ENCODE measurements at regions not wholly inside any gene's neighbourhood (a gene's known extent, or its start where the extent isn't known, plus 50 kb on each side); places are given as distances from the start of the nearest gene placed in this dataset.

DNA sequence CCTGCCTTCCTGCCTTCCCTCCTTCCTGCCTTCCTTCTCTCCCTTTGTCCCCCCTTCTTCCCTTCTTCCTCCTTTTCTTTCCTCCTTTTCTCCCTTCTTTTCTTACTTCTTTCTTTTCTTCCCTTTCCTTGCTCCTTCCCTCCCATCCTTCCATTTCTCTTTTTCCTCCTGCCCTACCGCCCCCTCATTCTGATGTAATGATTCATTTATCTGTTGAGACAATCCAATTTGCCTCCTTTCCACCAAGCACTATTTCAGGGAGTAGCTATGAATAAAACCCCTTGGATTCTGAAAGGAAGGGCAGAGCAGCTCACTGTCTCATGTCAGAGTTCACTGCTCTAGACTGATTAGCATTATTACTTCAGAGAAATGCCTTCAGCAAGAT, 462.6 kb downstream of the PDCD6IP start:
- POLR2A ChIA-PET = no interaction called here
- Mint-ChIP-seq H3K27me3 (peaks cover 7% of the 10 kb centered on the region), H3K9me3 (no peaks in the 10 kb centered on the region), H3K27ac (no peak overlapping the region), H3K4me1 (ENCODE audit: low read depth) (no peaks in the 10 kb centered on the region), H3K36me3 (no peaks in the 10 kb centered on the region), H3K4me3 (no peak overlapping the region)
- intact Hi-C loops (cut with micrococcal nuclease) = no loop called here
- no peak for DNase-seq
- CTCF ChIA-PET = interaction anchor here (1.0 to 1.8 kb wide), 5 partner anchors 9 to 423 kb away, joined by 3 to 6 read pairs (median 6); no protein-coding TSS in a partner anchor

- H3K27me3 Mint-ChIP-seq = peaks cover 5% of the 10 kb centered on the region
- H3K27ac Mint-ChIP-seq = no peak overlapping the region
- no peaks in the 10 kb centered on the region for H3K9me3 Mint-ChIP-seq
- intact Hi-C loops (cut with micrococcal nuclease) = no loop called here
- no peaks in the 10 kb centered on the region for H3K36me3 Mint-ChIP-seq
- POLR2A ChIA-PET = no interaction called here
- CTCF ChIA-PET = no interaction called here
- no peaks in the 10 kb centered on the region for H3K4me1 Mint-ChIP-seq (ENCODE audit: low read depth)
- DNase-seq = no peak
- no peak overlapping the region for H3K4me3 Mint-ChIP-seq
Measured at GRCh38 chr3:34263101-34263621, 464.7 kb downstream of the PDCD6IP start.

GRCh38 chr3:34264337-34265041, 466.1 kb downstream of the PDCD6IP start:
- Mint-ChIP-seq H3K4me1 (ENCODE audit: low read depth) (no peaks in the 10 kb centered on the region), H3K27me3 (peaks cover 5% of the 10 kb centered on the region), H3K4me3 (no peak overlapping the region), H3K9me3 (no peaks in the 10 kb centered on the region), H3K36me3 (no peaks in the 10 kb centered on the region), H3K27ac (no peak overlapping the region)
- CTCF ChIA-PET = interaction anchor here (1.1 to 1.8 kb wide), 3 partner anchors 13 to 381 kb away, joined by 3 to 4 read pairs (median 3); no protein-coding TSS in a partner anchor
- intact Hi-C loops (cut with micrococcal nuclease) = no loop called here
- POLR2A ChIA-PET = no interaction called here
- no peak for DNase-seq

DNA sequence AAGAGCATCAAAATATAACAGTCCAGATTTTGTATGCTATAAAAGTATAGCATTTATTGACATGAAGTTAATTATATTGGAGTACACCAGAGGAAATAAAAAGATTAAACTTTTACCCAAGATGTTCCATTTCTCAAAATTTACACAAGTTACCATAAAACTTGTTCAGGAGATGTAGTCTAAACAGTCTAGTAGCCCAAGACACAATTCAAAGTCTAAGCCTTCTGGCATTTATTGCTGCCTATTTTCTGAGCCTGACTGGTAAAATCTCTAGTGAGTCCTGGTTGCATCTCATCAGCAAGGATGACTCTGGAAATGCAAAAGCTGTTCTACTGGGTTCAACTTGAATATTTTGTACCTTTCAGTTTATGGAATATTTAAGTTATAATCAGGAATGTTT, 468.7 kb downstream of the PDCD6IP start:
- no peak for DNase-seq
- Mint-ChIP-seq H3K9me3 (no peaks in the 10 kb centered on the region), H3K4me3 (no peak overlapping the region), H3K4me1 (ENCODE audit: low read depth) (no peaks in the 10 kb centered on the region), H3K27ac (no peak overlapping the region), H3K27me3 (peaks cover 7% of the 10 kb centered on the region), H3K36me3 (no peaks in the 10 kb centered on the region)
- intact Hi-C loops (cut with micrococcal nuclease) = no loop called here
- CTCF ChIA-PET = no interaction called here
- POLR2A ChIA-PET = no interaction called here

DNA sequence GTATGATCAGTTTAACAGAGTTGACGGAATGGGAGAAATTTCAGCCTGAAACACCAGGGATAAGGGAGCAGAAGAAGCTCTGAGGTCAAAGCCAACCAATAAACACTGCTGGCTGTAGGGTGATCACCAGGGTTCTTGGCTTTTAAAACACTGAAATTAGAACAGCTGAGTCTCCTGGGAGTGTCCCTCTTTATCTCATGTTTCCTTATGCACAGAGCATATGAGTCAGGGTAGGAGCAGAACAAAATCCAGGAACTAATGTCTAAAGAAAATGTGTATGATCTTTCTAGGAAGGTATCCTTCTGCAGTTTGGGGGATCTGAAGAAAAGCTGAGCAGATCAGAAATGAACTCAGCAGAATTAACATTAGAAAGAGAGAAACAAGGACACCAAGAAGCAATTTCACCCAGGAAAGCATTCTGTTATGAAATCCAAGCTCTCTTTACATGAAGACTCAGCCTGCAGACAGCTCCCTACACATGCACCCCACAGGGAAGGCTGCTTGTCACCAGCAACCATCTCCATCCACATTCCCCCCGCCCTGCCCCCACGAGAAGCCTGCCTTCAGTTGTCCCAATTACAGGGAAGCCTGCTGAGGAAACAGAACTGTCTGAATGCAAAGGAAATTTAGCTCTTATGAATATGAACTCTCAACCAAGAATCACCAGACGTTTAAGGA, 469.7 kb downstream of the PDCD6IP start:
- peaks cover 7% of the 10 kb centered on the region for H3K27me3 Mint-ChIP-seq
- H3K4me3 Mint-ChIP-seq = no peak overlapping the region
- no peaks in the 10 kb centered on the region for H3K36me3 Mint-ChIP-seq
- ChIA-PET POLR2A (interaction anchor here (0.6 kb wide), 1 partner anchor 756 kb away, joined by 4 read pairs; no protein-coding TSS in a partner anchor), CTCF (no interaction called here)
- intact Hi-C loops (cut with micrococcal nuclease) = no loop called here
- no peak for DNase-seq
- no peak overlapping the region for H3K27ac Mint-ChIP-seq
- no peaks in the 10 kb centered on the region for H3K9me3 Mint-ChIP-seq
- H3K4me1 Mint-ChIP-seq (ENCODE audit: low read depth) = no peaks in the 10 kb centered on the region

- Mint-ChIP-seq H3K36me3 (no peaks in the 10 kb centered on the region), H3K9me3 (no peaks in the 10 kb centered on the region), H3K4me3 (no peak overlapping the region), H3K27ac (no peak overlapping the region), H3K27me3 (peaks cover 2% of the 10 kb centered on the region), H3K4me1 (ENCODE audit: low read depth) (no peaks in the 10 kb centered on the region)
- CTCF ChIA-PET = no interaction called here
- intact Hi-C loops (cut with micrococcal nuclease) = no loop called here
- no peak for DNase-seq
- POLR2A ChIA-PET = no interaction called here
Measured at GRCh38 chr3:34275811-34276210, 477.4 kb downstream of the PDCD6IP start.

DNA sequence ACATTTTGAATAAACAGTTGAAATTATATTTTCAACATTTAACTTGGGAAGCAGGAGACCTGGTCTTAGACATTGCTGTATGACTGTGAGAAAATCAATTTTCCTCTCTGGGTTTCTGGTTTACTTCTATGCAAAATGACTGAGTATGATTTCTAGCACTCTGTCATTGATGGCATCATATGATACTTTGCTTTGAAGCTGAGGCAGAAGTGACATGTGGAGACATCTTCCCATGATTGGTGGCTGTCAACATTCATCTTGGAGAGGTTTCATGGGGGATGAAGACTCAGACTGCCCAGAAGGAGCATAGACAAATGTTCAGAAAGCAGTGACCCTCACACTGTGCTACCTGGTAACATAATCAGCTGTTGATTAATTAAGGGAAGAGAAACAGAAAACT, 477.9 kb downstream of the PDCD6IP start:
- DNase-seq = no peak
- ChIA-PET POLR2A (no interaction called here), CTCF (interaction anchor here (1.0 kb wide), 1 partner anchor 16 kb away, joined by 3 read pairs; no protein-coding TSS in a partner anchor)
- Mint-ChIP-seq H3K27me3 (no peaks in the 10 kb centered on the region), H3K27ac (no peak overlapping the region), H3K36me3 (no peaks in the 10 kb centered on the region), H3K4me3 (no peak overlapping the region), H3K4me1 (ENCODE audit: low read depth) (no peaks in the 10 kb centered on the region), H3K9me3 (no peaks in the 10 kb centered on the region)
- intact Hi-C loops (cut with micrococcal nuclease) = no loop called here

GRCh38 chr3:34277110-34277509, 478.7 kb downstream of the PDCD6IP start:
- ChIA-PET POLR2A (no interaction called here), CTCF (interaction anchor here (1.0 kb wide), 1 partner anchor 17 kb away, joined by 3 read pairs; no protein-coding TSS in a partner anchor)
- Mint-ChIP-seq H3K27me3 (no peaks in the 10 kb centered on the region), H3K9me3 (no peaks in the 10 kb centered on the region), H3K36me3 (no peaks in the 10 kb centered on the region), H3K4me3 (no peak overlapping the region), H3K4me1 (ENCODE audit: low read depth) (no peaks in the 10 kb centered on the region), H3K27ac (no peak overlapping the region)
- intact Hi-C loops (cut with micrococcal nuclease) = no loop called here
- DNase-seq = no peak

DNA sequence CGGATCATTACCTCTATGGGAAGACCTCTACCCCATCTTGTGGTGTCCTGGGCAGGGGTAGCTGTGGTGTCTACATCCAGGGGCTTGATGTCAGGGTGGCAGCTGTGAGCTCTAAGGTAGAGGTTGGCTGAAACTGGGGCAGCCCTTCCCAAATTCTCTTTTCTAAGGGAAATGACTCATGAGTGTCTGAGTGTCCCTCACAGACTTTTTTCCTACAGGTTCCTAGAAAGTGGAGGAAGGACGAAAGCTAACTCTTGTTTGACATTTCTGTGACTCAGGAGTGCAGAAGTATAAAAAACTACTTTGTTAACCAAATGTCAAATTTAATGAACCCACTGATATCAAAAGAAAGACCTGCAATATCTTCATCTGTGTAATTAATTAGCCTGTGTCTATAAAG, 481.5 kb downstream of the PDCD6IP start:
- no peak overlapping the region for H3K27ac Mint-ChIP-seq
- H3K27me3 Mint-ChIP-seq = no peaks in the 10 kb centered on the region
- H3K4me3 Mint-ChIP-seq = no peak overlapping the region
- intact Hi-C loops (cut with micrococcal nuclease) = no loop called here
- H3K36me3 Mint-ChIP-seq = no peaks in the 10 kb centered on the region
- POLR2A ChIA-PET = no interaction called here
- H3K9me3 Mint-ChIP-seq = no peaks in the 10 kb centered on the region
- DNase-seq = no peak
- H3K4me1 Mint-ChIP-seq (ENCODE audit: low read depth) = no peaks in the 10 kb centered on the region
- CTCF ChIA-PET = no interaction called here

GRCh38 chr3:34283751-34284150, 485.3 kb downstream of the PDCD6IP start:
- DNase-seq = no peak
- H3K4me3 Mint-ChIP-seq = no peak overlapping the region
- POLR2A ChIA-PET = no interaction called here
- CTCF ChIA-PET = interaction anchor here (1.1 to 1.2 kb wide), 2 partner anchors 24 to 400 kb away, joined by 3 read pairs; no protein-coding TSS in a partner anchor
- H3K27ac Mint-ChIP-seq = no peak overlapping the region
- intact Hi-C loops (cut with micrococcal nuclease) = no loop called here
- no peaks in the 10 kb centered on the region for H3K27me3 Mint-ChIP-seq
- no peaks in the 10 kb centered on the region for H3K36me3 Mint-ChIP-seq
- peaks cover 4% of the 10 kb centered on the region for H3K9me3 Mint-ChIP-seq
- no peaks in the 10 kb centered on the region for H3K4me1 Mint-ChIP-seq (ENCODE audit: low read depth)

DNA sequence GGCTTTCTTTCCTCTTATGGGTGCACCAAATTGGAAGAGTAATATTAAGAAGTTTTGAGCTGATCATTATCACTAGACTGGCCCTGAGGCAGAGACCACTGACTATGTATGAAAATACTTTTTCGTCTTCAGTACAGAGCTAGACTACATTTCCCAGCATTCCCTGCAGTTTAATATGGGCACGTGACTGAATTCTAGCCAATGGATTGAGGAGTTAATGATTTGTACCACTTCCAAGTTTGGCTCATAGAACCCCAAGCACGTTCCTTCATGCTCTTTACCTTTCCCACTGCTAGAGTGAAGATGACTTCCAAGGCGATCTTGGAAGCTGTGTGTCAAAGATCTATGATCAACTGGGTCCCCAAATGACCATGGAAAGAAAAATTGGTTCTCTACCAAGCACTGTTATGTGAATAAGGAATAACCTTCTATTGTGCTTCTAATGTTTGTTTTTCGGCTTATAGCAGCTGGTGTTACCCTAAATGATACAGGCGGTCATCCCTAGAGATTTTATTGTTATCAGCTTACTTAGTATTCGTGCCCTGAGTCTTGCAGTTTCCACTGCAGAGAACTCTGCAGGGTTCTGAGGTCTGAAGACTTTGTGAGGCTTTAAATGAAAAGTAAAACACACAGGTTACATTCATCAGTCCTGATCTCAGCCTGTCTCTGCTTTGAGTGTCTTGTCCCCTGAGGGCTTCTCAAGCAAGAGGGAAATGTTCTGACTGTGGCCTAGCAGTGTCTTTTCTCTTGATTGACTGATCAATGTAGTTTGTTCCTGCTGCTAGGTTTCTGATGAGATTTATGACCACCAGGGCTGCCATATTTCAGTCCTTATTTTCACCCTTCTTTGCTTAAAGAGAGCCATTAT, 486.8 kb downstream of the PDCD6IP start:
- Mint-ChIP-seq H3K9me3 (peaks cover 4% of the 10 kb centered on the region), H3K36me3 (no peaks in the 10 kb centered on the region), H3K4me3 (no peak overlapping the region), H3K27me3 (no peaks in the 10 kb centered on the region), H3K4me1 (ENCODE audit: low read depth) (no peaks in the 10 kb centered on the region), H3K27ac (no peak overlapping the region)
- intact Hi-C loops (cut with micrococcal nuclease) = no loop called here
- ChIA-PET POLR2A (no interaction called here), CTCF (no interaction called here)
- no peak for DNase-seq

- DNase-seq = no peak
- ChIA-PET POLR2A (no interaction called here), CTCF (no interaction called here)
- H3K4me1 Mint-ChIP-seq (ENCODE audit: low read depth) = no peaks in the 10 kb centered on the region
- H3K27ac Mint-ChIP-seq = no peak overlapping the region
- no peaks in the 10 kb centered on the region for H3K27me3 Mint-ChIP-seq
- no peaks in the 10 kb centered on the region for H3K36me3 Mint-ChIP-seq
- intact Hi-C loops (cut with micrococcal nuclease) = no loop called here
- H3K9me3 Mint-ChIP-seq = peaks cover 4% of the 10 kb centered on the region
- H3K4me3 Mint-ChIP-seq = no peak overlapping the region
Measured at GRCh38 chr3:34285827-34286188, 487.4 kb downstream of the PDCD6IP start.

Measured in activated CD4-positive, alpha-beta memory T cell treated with anti-CD3 and anti-CD28 coated beads for 36 hours (primary cell).